K562 (cell line): ENCODE measurements at regions not wholly inside any gene's neighbourhood (a gene's known extent, or its start where the extent isn't known, plus 50 kb on each side); places are given as distances from the start of the nearest gene placed in this dataset.

ENCODE experiments used
- ATAC-seq: fragments of 200-7000 bp; cut with Tn5 transposase; 3 replicates; pipeline ENCODE4 v1.9.1; 2020; ENCODE audit warnings: moderate library complexity
- BruUV-seq: library from RNA; stranded (reverse); fragments of 400-500 nt; replicated peaks from 2 replicates; lab custom pipeline; 2021; lab: Mats Ljungman, UMichigan
- CTCF ChIA-PET: fragments of 300-600 bp; formaldehyde crosslinking; extraction: SDS; loops from one replicate; lab custom pipeline; 2021; ENCODE audit warnings: low intra/inter-chr PET ratio; lab: Yijun Ruan, JAX
- POLR2A ChIA-PET: fragments of 300-600, 350-650 bp; sonication (Branson Sonifier 250); formaldehyde crosslinking; extraction: SDS; loops from one replicate; lab custom pipeline; 2021; ENCODE audit warnings: antibody characterized with exemption, inconsistent platforms; lab: Yijun Ruan, JAX
- DNase-seq, 4 experiments: peaks; one replicate each; pipeline versions ENCODE4 v3.0.0 to v3.0.0-alpha.2; 2011 to 2018; ENCODE audit warnings: low spot score in 3 of 4, mixed read lengths in 3 of 4; ENCODE audit errors: extremely low read depth in 1 of 4
- FAIRE-seq: peaks from 2 replicates; lab custom pipeline; 2011; peaks lifted over from hg19 to GRCh38; lab: Jason Lieb, UNC
- H2AFZ ChIP-seq: 2 replicates; pipeline ENCODE4 v1.6.0; 2011; ENCODE audit warnings: low read depth, low read length, control low read depth, inconsistent platforms
- H3K27ac ChIP-seq: fragments of 200-600 bp; 3 replicates; pipeline ENCODE4 v1.8.0; 2011; ENCODE audit warnings: low read depth, mild to moderate bottlenecking, control low read depth, inconsistent platforms, low read length, moderate library complexity, mixed read lengths; ENCODE audit errors: extremely low read depth
- H3K27me3 ChIP-seq, 2 experiments: fragments of 300-600 bp in 1 of 2; 2 replicates in 1 of 2; 3 replicates in 1 of 2; pipeline versions ENCODE4 v1.6.0 to v1.8.0; 2011; ENCODE audit warnings: inconsistent platforms in 2 of 2, low read length in 2 of 2, mild to moderate bottlenecking in 1 of 2, mixed read lengths in 1 of 2, moderate library complexity in 1 of 2; ENCODE audit not compliant: control insufficient read depth in 2 of 2, insufficient read depth in 2 of 2
- H3K36me3 ChIP-seq: fragments of 300-600 bp; 3 replicates; pipeline ENCODE4 v1.8.0; 2011; ENCODE audit warnings: mild to moderate bottlenecking, low read length, inconsistent platforms; ENCODE audit not compliant: control insufficient read depth, insufficient read depth
- H3K4me1 ChIP-seq, 2 experiments: fragments of 200-600 bp in 1 of 2; replicated peaks in 1 of 2; 2 replicates in 1 of 2; 3 replicates in 1 of 2; pipeline versions ENCODE4 v1.5.1 to v1.8.0; 2011; ENCODE audit warnings: inconsistent platforms in 2 of 2, low read length in 2 of 2, mild to moderate bottlenecking in 1 of 2, mixed read lengths in 1 of 2, moderate library complexity in 1 of 2; ENCODE audit not compliant: control insufficient read depth in 2 of 2, insufficient read depth in 2 of 2
- H3K4me2 ChIP-seq: 2 replicates; pipeline ENCODE4 v1.6.1; 2011; ENCODE audit warnings: low read length, control low read depth, inconsistent platforms, mixed read lengths; ENCODE audit not compliant: insufficient read depth
- H3K4me3 ChIP-seq: fragments of 200-600 bp; sonication (generic), shearing (Covaris generic); 2 replicates; pipeline ENCODE4 v1.5.1; 2016; ENCODE audit warnings: control low read depth, inconsistent platforms
- H3K79me2 ChIP-seq: fragments of 200-600 bp; 3 replicates; pipeline ENCODE4 v1.8.0; 2011; ENCODE audit warnings: low read length, inconsistent platforms; ENCODE audit not compliant: control insufficient read depth, insufficient read depth
- H3K9ac ChIP-seq, 2 experiments: 2 replicates each; pipeline versions ENCODE4 v1.6.0 to v1.6.1; 2011; ENCODE audit warnings: low read depth in 2 of 2, low read length in 2 of 2, control low read depth in 1 of 2, inconsistent platforms in 1 of 2, mild to moderate bottlenecking in 1 of 2, mixed read lengths in 1 of 2; ENCODE audit not compliant: insufficient read depth in 1 of 2
- H3K9me1 ChIP-seq: one replicate; pipeline ENCODE4 v1.6.0; 2011; ENCODE audit warnings: inconsistent platforms, mild to moderate bottlenecking, low read length, moderate library complexity; ENCODE audit not compliant: control insufficient read depth, insufficient read depth
- H3K9me3 ChIP-seq: replicated peaks from 2 replicates; pipeline ENCODE4 v1.5.1; 2011; ENCODE audit warnings: low read depth, low read length, inconsistent platforms; ENCODE audit not compliant: control insufficient read depth, insufficient read depth
- H4K20me1 ChIP-seq: replicated peaks from 2 replicates; pipeline ENCODE4 v1.6.1; 2011; ENCODE audit warnings: low read length, inconsistent platforms, mixed read lengths; ENCODE audit not compliant: control insufficient read depth, insufficient read depth
- CAMTA2 ChIP-seq: fragments of 250-450 bp; sonication (Bioruptor Pico); conservative IDR thresholded peaks from 2 replicates; pipeline ENCODE4 v1.5.1; 2022
- CSDE1 ChIP-seq, 2 experiments: fragments of 450-650 bp; IDR thresholded peaks; 2 replicates each; pipeline ENCODE4 v1.6.1; 2016; ENCODE audit warnings: mild to moderate bottlenecking in 1 of 2
- EP400 ChIP-seq: fragments of 450-650 bp; IDR thresholded peaks from 2 replicates; pipeline ENCODE4 v1.6.1; 2017; ENCODE audit warnings: antibody characterized with exemption, mild to moderate bottlenecking, moderate library complexity
- FIP1L1 ChIP-seq: fragments of 200-400 bp; formaldehyde crosslinking; IDR thresholded peaks from 2 replicates; pipeline ENCODE4 v1.6.1; 2018; ENCODE audit warnings: mild to moderate bottlenecking, low read depth, low read length; ENCODE audit not compliant: poor library complexity, severe bottlenecking
- GATA2 ChIP-seq: sonication (generic); formaldehyde crosslinking; IDR thresholded peaks from 2 replicates; pipeline ENCODE4 v1.4.0; 2020; ENCODE audit warnings: mild to moderate bottlenecking, missing genetic modification reagents
- MYNN ChIP-seq, 2 experiments: sonication (generic); formaldehyde crosslinking in 1 of 2; IDR thresholded peaks; 2 replicates each; pipeline versions ENCODE4 v1.5.0 to v1.6.1; 2016 to 2020; ENCODE audit warnings: antibody characterized with exemption in 1 of 2, missing genetic modification reagents in 1 of 2
- PML ChIP-seq: IDR thresholded peaks from 2 replicates; pipeline ENCODE4 v1.6.1; 2012; ENCODE audit warnings: low read length, inconsistent platforms
- POLR2G ChIP-seq: fragments of 200-400 bp; formaldehyde crosslinking; IDR thresholded peaks from 2 replicates; pipeline ENCODE4 v1.6.1; 2017; ENCODE audit warnings: low read depth, mild to moderate bottlenecking, antibody characterized with exemption, low read length, moderate library complexity
- U2AF2 ChIP-seq: fragments of 200-400 bp; formaldehyde crosslinking; optimal IDR thresholded peaks from 2 replicates; pipeline ENCODE3; 2017; ENCODE audit warnings: low read depth, mild to moderate bottlenecking, low read length
- WGBS: fragments of 100-300 bp; shearing (Covaris generic); methylation state at CpG from one replicate; pipeline ENCODE4 v1.1.6; 2016; ENCODE audit warnings: low coverage, mixed read lengths; ENCODE audit not compliant: insufficient coverage; ENCODE audit errors: missing lambda C conversion rate; 5-methylcytosine and 5-hydroxymethylcytosine counted together
- in situ Hi-C: fragments of 300-500 bp; cut with MboI; formaldehyde crosslinking; loops from 4 replicates; pipeline ENCODE4 v1.15.0; 2018; ENCODE audit warnings: inconsistent platforms, mixed read lengths
- intact Hi-C: fragments of 100-400 bp; cut with micrococcal nuclease; formaldehyde crosslinking; loops from 2 replicates; pipeline ENCODE4 v1.14.2; 2022
- TF ChIP-seq, protein P1 (sequence below): sonication (generic); formaldehyde crosslinking; IDR thresholded peaks from 2 replicates; pipeline ENCODE4 v1.8.0; 2022; ENCODE audit warnings: mild to moderate bottlenecking, missing genetic modification reagents, borderline replicate concordance
- TF ChIP-seq, protein P2 (sequence below): fragments of 450-650 bp; IDR thresholded peaks from 2 replicates; pipeline ENCODE4 v1.6.1; 2016; ENCODE audit warnings: low read depth, mild to moderate bottlenecking, moderate library complexity
- TF ChIP-seq, protein P3 (sequence below): sonication (generic); formaldehyde crosslinking; IDR thresholded peaks from 2 replicates; pipeline ENCODE4 v1.8.0; 2022; ENCODE audit warnings: missing genetic modification reagents, mild to moderate bottlenecking, borderline replicate concordance

DNA sequence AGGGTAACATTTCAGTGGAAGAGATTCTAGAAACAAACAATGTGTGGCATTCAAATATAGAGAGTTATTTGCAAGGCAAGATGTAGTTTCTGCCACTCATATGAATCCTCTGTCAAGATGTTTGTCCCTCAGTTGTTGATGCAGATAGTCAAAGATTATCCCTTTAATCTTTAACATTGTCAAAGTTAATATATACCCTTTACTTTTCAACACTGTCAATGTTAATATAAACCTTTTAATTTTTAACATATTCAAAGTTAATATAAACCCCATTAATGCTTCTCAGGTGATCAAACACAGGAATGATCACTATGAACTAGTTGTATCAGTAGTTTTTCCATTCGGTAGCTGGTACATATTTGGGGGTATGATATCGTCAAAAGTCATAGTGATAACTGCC, 51.9 kb upstream of the PICALM start:
- DNase-seq (no peak), FAIRE-seq (no peak), ATAC-seq (no peak)
- peaks cover 3 to 36% of the 10 kb centered on the region in 2 experiments for H3K4me1 ChIP-seq
- in situ Hi-C loops (no loop called here), intact Hi-C loops (no loop called here)
- no peaks in the 10 kb centered on the region for H3K36me3 ChIP-seq
- POLR2A ChIA-PET = interaction anchor here (1.0 kb wide), 1 partner anchor 14 kb away, joined by 3 read pairs; no protein-coding TSS in a partner anchor
- no peak overlapping the region for H3K27ac ChIP-seq
- BruUV-seq = no TSS peak
- no peak overlapping the region for H3K4me3 ChIP-seq
- 0 out of 3 replicates have a peak, but pooled peaks cover 2% of the 10 kb centered on the region for H3K79me2 ChIP-seq
- no peak overlapping the region for H3K9ac ChIP-seq
- 53% methylated on average over 2 of the region's 2 CpGs for WGBS
- no peaks in the 10 kb centered on the region for H3K9me1 ChIP-seq
- TF ChIP-seq, protein P1, sequence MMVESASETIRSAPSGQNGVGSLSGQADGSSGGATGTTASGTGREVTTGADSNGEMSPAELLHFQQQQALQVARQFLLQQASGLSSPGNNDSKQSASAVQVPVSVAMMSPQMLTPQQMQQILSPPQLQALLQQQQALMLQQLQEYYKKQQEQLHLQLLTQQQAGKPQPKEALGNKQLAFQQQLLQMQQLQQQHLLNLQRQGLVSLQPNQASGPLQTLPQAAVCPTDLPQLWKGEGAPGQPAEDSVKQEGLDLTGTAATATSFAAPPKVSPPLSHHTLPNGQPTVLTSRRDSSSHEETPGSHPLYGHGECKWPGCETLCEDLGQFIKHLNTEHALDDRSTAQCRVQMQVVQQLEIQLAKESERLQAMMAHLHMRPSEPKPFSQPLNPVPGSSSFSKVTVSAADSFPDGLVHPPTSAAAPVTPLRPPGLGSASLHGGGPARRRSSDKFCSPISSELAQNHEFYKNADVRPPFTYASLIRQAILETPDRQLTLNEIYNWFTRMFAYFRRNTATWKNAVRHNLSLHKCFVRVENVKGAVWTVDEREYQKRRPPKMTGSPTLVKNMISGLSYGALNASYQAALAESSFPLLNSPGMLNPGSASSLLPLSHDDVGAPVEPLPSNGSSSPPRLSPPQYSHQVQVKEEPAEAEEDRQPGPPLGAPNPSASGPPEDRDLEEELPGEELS (CRISPR knock-in tag) = no peak
- TF ChIP-seq FIP1L1 = no peak
- TF ChIP-seq PML = no peak
- TF ChIP-seq CAMTA2 = no peak
- TF ChIP-seq CSDE1 (IDR thresholded peaks at IDR 0.05) = no peak
- TF ChIP-seq U2AF2 = no peak
- TF ChIP-seq, protein P2, sequence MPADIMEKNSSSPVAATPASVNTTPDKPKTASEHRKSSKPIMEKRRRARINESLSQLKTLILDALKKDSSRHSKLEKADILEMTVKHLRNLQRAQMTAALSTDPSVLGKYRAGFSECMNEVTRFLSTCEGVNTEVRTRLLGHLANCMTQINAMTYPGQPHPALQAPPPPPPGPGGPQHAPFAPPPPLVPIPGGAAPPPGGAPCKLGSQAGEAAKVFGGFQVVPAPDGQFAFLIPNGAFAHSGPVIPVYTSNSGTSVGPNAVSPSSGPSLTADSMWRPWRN = no peak
- no peak for TF ChIP-seq EP400
- TF ChIP-seq MYNN (IDR thresholded peaks at IDR 0.05) = no peak
- no peak for TF ChIP-seq MYNN (CRISPR knock-in tag; IDR thresholded peaks at IDR 0.05)
- TF ChIP-seq, protein P3, sequence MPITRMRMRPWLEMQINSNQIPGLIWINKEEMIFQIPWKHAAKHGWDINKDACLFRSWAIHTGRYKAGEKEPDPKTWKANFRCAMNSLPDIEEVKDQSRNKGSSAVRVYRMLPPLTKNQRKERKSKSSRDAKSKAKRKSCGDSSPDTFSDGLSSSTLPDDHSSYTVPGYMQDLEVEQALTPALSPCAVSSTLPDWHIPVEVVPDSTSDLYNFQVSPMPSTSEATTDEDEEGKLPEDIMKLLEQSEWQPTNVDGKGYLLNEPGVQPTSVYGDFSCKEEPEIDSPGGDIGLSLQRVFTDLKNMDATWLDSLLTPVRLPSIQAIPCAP (CRISPR knock-in tag) = no peak
- no peak for TF ChIP-seq POLR2G
- no peak for TF ChIP-seq GATA2 (CRISPR knock-in tag)
- H2AFZ ChIP-seq = no peak overlapping the region
- CTCF ChIA-PET = no interaction called here
- no peaks in the 10 kb centered on the region for H4K20me1 ChIP-seq
- no peaks in the 10 kb centered on the region for H3K27me3 ChIP-seq
- no peak overlapping the region for H3K4me2 ChIP-seq
- H3K9me3 ChIP-seq = no peaks in the 10 kb centered on the region
